K562 (cell line): ENCODE measurements at regions not wholly inside any gene's neighbourhood (a gene's known extent, or its start where the extent isn't known, plus 50 kb on each side); places are given as distances from the start of the nearest gene placed in this dataset.

Experiments
- CEBPB ChIP-seq: fragments of 450-650 bp; IDR thresholded peaks from 2 replicates; pipeline ENCODE4 v1.6.1; 2016; ENCODE audit warnings: missing genetic modification characterization, missing compliant biosample characterization
- CHD7 ChIP-seq: fragments of 200-600 bp; sonication (generic); IDR thresholded peaks from one replicate; pipeline ENCODE4 v1.6.1; 2012; ENCODE audit warnings: mild to moderate bottlenecking, low read depth, low read length, inconsistent platforms
- FOXP4 ChIP-seq: sonication (generic); formaldehyde crosslinking; IDR thresholded peaks from 2 replicates; pipeline ENCODE4 v1.8.0; 2022; ENCODE audit warnings: mild to moderate bottlenecking, missing genetic modification reagents, borderline replicate concordance
- JUND ChIP-seq, 2 experiments: IDR thresholded peaks; 2 replicates in 1 of 2; 3 replicates in 1 of 2; pipeline ENCODE4 v1.6.1; 2011; ENCODE audit warnings: borderline replicate concordance in 2 of 2, low read depth in 2 of 2, low read length in 2 of 2, improper control_type of control experiment in 1 of 2, missing biosample characterization in 1 of 2, missing genetic modification characterization in 1 of 2, missing genetic modification reagents in 1 of 2
- TCF15 ChIP-seq: fragments of 250-450 bp; sonication (Bioruptor Pico); IDR thresholded peaks from 2 replicates; pipeline ENCODE4 v1.8.0; 2022; ENCODE audit warnings: moderate library complexity, mild to moderate bottlenecking, inconsistent platforms

DNA sequence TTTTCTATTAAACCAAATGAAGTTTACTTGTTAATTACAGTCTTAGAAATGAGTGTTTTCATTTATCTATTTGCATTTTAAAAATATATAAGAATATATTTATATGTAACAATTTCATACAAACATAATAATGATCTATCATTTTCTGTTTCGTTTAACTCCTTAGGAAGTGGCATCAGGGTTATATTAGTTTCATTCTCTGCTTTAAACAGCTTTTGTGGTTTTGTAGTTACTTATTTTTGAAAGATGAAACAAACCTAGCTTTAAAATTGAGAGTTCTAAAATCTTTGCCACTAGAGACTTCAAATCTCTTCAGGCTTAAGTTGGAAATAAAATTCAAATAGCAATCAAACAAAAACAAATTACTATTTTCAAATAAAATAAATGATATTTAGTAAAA lies 2110.6 kb downstream of the MRPL39 start (continued):
- no peak for TF ChIP-seq CHD7
- TF ChIP-seq CEBPB, result no peak
- no peak for TF ChIP-seq TCF15 (CRISPR knock-in tag)
- TF ChIP-seq FOXP4 (CRISPR knock-in tag), result no peak
- no peak for TF ChIP-seq JUND (IDR thresholded peaks at IDR 0.05; ENCODE audit: borderline replicate concordance, low read depth, low read length)
- no peak for TF ChIP-seq JUND (tag; IDR thresholded peaks at IDR 0.05; ENCODE audit: borderline replicate concordance, low read depth, low read length)
- TF ChIP-seq, all 486 proteins: peak for 0
